ENCODE measurements at regions not wholly inside any gene's neighbourhood (a gene's known extent, or its start where the extent isn't known, plus 50 kb on each side); places are given as distances from the start of the nearest gene placed in this dataset.

DNA sequence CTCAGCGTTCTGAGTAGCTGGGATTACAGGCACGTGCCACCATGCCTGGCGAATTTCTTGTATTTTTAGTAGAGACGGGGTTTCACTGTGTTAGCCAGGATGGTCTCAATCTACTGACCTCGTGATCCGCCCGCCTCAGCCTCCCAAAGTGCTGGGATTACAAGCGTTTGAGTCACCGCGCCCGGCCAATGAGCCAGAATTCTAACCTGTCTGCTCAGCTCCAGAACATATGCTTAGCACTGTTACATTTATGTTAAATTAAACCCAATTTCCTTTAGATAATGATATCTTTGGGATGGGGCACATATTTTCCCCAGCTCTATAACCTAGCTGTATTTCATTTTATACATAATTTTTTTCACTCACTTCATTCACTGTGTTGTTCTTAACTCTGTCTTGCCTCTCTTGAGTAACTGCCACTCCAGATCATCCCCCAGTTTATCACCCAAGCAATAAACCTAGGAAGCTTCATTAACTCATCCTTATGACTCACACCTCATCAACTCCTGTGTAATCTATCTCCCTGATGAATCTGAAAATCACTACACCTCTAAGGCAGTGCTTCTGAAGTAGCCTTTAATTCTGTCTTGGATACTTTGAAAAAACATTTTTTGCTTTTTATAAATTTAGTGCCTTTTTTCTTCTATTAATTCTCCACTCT, 559.7 kb upstream of the ZWINT start:
- no peak for DNase-seq
- Histone ChIP-seq H3K27me3 (ENCODE audit: insufficient read depth in 3 of 3, low read length in 2 of 3) (no peaks in the 10 kb centered on the region), H3K4me1 (no peaks in the 10 kb centered on the region), H3K36me3 (ENCODE audit: insufficient read depth in 1 of 2, low read depth in 1 of 2) (no peaks in the 10 kb centered on the region), H3K9me3 (no peaks in the 10 kb centered on the region), H3K27ac (no peak overlapping the region), H3K4me3 (no peak overlapping the region)
- 77 to 90% (median 84%) methylated on average over 11 of the region's 11 CpGs for WGBS, 3 donors
- TF ChIP-seq, protein P1, sequence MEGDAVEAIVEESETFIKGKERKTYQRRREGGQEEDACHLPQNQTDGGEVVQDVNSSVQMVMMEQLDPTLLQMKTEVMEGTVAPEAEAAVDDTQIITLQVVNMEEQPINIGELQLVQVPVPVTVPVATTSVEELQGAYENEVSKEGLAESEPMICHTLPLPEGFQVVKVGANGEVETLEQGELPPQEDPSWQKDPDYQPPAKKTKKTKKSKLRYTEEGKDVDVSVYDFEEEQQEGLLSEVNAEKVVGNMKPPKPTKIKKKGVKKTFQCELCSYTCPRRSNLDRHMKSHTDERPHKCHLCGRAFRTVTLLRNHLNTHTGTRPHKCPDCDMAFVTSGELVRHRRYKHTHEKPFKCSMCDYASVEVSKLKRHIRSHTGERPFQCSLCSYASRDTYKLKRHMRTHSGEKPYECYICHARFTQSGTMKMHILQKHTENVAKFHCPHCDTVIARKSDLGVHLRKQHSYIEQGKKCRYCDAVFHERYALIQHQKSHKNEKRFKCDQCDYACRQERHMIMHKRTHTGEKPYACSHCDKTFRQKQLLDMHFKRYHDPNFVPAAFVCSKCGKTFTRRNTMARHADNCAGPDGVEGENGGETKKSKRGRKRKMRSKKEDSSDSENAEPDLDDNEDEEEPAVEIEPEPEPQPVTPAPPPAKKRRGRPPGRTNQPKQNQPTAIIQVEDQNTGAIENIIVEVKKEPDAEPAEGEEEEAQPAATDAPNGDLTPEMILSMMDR (IDR thresholded peaks at IDR 0.05) = no peak
- intact Hi-C loops (cut with DNase I) = no loop called here
- ATAC-seq = no peak

DNA sequence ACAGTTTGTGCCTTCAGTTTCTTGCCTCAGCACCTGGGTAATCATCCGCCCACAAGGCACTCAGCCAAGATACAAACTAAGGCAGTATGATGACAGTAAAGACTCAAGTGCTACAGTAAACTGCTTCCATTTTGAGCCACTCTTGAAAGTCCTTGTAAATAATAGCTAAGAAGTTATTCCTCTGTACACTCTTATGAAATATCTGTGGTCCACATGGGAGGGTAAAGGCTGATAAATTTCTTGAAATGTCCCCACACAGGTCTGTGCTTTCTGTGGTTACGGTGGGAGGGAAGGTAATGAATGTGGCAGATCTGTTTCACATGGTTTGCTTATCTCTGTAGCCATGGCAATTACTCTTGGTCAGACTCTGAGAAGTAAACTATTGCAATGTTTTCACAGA, 551.0 kb upstream of the ZWINT start:
- Histone ChIP-seq H3K9me3 (no peaks in the 10 kb centered on the region), H3K4me3 (no peak overlapping the region), H3K27ac (no peak overlapping the region), H3K27me3 (ENCODE audit: insufficient read depth in 3 of 3, low read length in 2 of 3) (no peaks in the 10 kb centered on the region), H3K4me1 (no peaks in the 10 kb centered on the region), H3K36me3 (ENCODE audit: insufficient read depth in 1 of 2, low read depth in 1 of 2) (no peaks in the 10 kb centered on the region)
- TF ChIP-seq, protein P1 (IDR thresholded peaks at IDR 0.05) = no peak
- intact Hi-C loops (cut with DNase I) = no loop called here
- ATAC-seq (no peak), DNase-seq (no peak)
- WGBS, 3 donors = 85 to 93% (median 86%) methylated on average over 2 of the region's 2 CpGs

DNA sequence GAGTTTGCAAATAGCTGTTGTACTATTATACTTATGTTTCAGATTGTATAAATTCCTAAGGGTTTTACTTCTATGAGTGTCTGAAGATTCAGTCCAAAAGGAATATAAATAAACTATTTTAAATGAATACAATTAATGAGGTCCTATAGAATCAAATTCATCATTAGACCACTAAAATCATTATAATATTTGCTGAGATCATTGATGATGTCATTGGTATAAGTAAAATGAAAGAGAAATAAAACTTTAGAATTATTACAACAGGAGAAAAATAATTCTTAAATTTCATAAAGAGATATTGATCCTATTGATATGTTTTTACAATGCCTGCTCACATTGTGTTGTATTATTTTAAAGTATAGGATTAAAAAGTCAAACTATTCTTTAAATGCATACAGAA, 544.0 kb upstream of the ZWINT start:
- intact Hi-C loops (cut with DNase I) = no loop called here
- Histone ChIP-seq H3K27ac (no peak overlapping the region), H3K36me3 (ENCODE audit: insufficient read depth in 1 of 2, low read depth in 1 of 2) (no peaks in the 10 kb centered on the region), H3K4me1 (no peaks in the 10 kb centered on the region), H3K4me3 (no peak overlapping the region), H3K27me3 (ENCODE audit: insufficient read depth in 3 of 3, low read length in 2 of 3) (no peaks in the 10 kb centered on the region), H3K9me3 (no peaks in the 10 kb centered on the region)
- no peak for ATAC-seq
- TF ChIP-seq, protein P1 (IDR thresholded peaks at IDR 0.05) = no peak
- no peak for DNase-seq

DNA sequence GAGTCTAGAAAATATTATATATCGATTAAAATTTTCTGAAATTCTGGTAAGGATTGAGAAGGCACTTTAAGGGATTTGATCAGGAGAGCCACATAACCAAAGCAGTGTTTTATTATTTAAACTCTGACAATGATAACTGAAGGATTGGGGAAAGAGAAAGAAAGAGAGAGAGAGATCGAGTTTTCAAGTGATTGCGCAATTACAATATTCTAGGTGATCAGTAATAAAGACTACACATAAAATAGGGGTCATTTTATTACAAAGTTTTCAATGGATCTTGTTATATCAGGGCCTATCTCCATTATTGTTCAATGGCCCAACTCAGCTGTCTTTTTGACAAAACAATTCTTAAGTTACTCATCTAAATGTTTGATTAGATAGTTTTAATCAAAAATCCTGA, 541.5 kb upstream of the ZWINT start:
- TF ChIP-seq, protein P1 (IDR thresholded peaks at IDR 0.05) = no peak
- Histone ChIP-seq H3K4me1 (no peaks in the 10 kb centered on the region), H3K27me3 (ENCODE audit: insufficient read depth in 3 of 3, low read length in 2 of 3) (no peaks in the 10 kb centered on the region), H3K27ac (no peak overlapping the region), H3K9me3 (no peaks in the 10 kb centered on the region), H3K36me3 (ENCODE audit: insufficient read depth in 1 of 2, low read depth in 1 of 2) (no peaks in the 10 kb centered on the region), H3K4me3 (no peak overlapping the region)
- intact Hi-C loops (cut with DNase I) = no loop called here
- WGBS, 3 donors = 83 to 90% (median 86%) methylated on average over 3 of the region's 3 CpGs
- DNase-seq (no peak), ATAC-seq (no peak)

DNA sequence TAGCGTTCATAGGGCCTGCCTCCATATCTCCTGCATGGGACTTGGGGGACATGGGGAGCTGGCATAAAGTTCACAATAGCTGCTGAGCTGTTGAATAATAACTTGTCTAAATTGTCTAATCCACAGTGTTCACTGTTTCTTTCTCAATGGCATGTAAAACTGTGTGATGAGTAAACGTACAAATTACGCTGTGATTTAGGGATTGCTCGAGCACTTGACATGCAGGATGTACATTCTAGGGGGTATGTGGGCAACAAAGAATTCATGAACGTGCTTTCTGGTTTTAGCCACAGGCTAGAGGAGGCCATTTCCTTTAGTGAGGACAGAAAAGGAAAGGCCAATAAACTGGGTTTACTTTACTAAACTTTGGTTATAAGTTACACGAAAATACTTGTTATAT, 534.2 kb upstream of the ZWINT start:
- no peak for ATAC-seq
- TF ChIP-seq, protein P1 (IDR thresholded peaks at IDR 0.05) = no peak
- Histone ChIP-seq H3K36me3 (ENCODE audit: insufficient read depth in 1 of 2, low read depth in 1 of 2) (no peaks in the 10 kb centered on the region), H3K4me1 (no peaks in the 10 kb centered on the region), H3K27ac (no peak overlapping the region), H3K27me3 (ENCODE audit: insufficient read depth in 3 of 3, low read length in 2 of 3) (no peaks in the 10 kb centered on the region), H3K9me3 (no peaks in the 10 kb centered on the region), H3K4me3 (no peak overlapping the region)
- WGBS, 3 donors = 64 to 76% (median 68%) methylated on average over 6 of the region's 6 CpGs
- intact Hi-C loops (cut with DNase I) = no loop called here
- no peak for DNase-seq
